Fibroblast of lung (primary cell): ENCODE measurements at regions not wholly inside any gene's neighbourhood (a gene's known extent, or its start where the extent isn't known, plus 50 kb on each side); places are given as distances from the start of the nearest gene placed in this dataset.

Experiments
- DNase-seq, 2 donors: peaks; one replicate each; pipeline versions ENCODE4 v3.0.0 to v3.0.0-alpha.2; 2010; ENCODE audit warnings: low read depth in 2 of 2
- H2AFZ ChIP-seq: 2 replicates; pipeline ENCODE4 v1.5.1; 2012; ENCODE audit warnings: low read length, control low read depth, inconsistent platforms
- H3K27ac ChIP-seq: 2 replicates; pipeline ENCODE4 v1.5.1; 2011; ENCODE audit warnings: low read length, control low read depth; ENCODE audit not compliant: insufficient read depth
- H3K27me3 ChIP-seq: 2 replicates; pipeline ENCODE4 v1.5.1; 2011; ENCODE audit warnings: mild to moderate bottlenecking, low read length; ENCODE audit not compliant: control insufficient read depth, insufficient read depth
- H3K36me3 ChIP-seq: 2 replicates; pipeline ENCODE4 v1.5.1; 2011; ENCODE audit warnings: low read length; ENCODE audit not compliant: control insufficient read depth, insufficient read depth
- H3K4me1 ChIP-seq: 2 replicates; pipeline ENCODE4 v1.5.1; 2011; ENCODE audit warnings: low read length; ENCODE audit not compliant: control insufficient read depth, insufficient read depth; ENCODE audit errors: extremely low read depth
- H3K4me2 ChIP-seq: 2 replicates; pipeline ENCODE4 v1.5.1; 2011; ENCODE audit warnings: low read length, control low read depth; ENCODE audit not compliant: insufficient read depth; ENCODE audit errors: extremely low read depth
- H3K4me3 ChIP-seq, 4 experiments: fragments of 200-600 bp in 1 of 4; sonication (generic) in 1 of 4; replicated peaks in 1 of 4; 2 replicates each; pipeline ENCODE4 v1.5.1; 2011 to 2016; ENCODE audit warnings: low read length in 4 of 4, low read depth in 3 of 4, mild to moderate bottlenecking in 3 of 4, control low read depth in 2 of 4, inconsistent platforms in 1 of 4, mixed read lengths in 1 of 4; ENCODE audit not compliant: insufficient read depth in 1 of 4; ENCODE audit errors: control extremely low read depth in 1 of 4
- H3K79me2 ChIP-seq: 2 replicates; pipeline ENCODE4 v1.5.1; 2012; ENCODE audit warnings: mild to moderate bottlenecking, low read length, inconsistent platforms; ENCODE audit not compliant: control insufficient read depth, insufficient read depth
- H3K9ac ChIP-seq: 2 replicates; pipeline ENCODE4 v1.5.1; 2011; ENCODE audit warnings: mild to moderate bottlenecking, low read length, control low read depth; ENCODE audit not compliant: insufficient read depth
- H3K9me3 ChIP-seq: 2 replicates; pipeline ENCODE4 v1.5.1; 2012; ENCODE audit warnings: low read depth, low read length; ENCODE audit not compliant: control insufficient read depth, insufficient read depth
- H4K20me1 ChIP-seq: 2 replicates; pipeline ENCODE4 v1.5.1; 2011; ENCODE audit warnings: low read length; ENCODE audit not compliant: control insufficient read depth, insufficient read depth; ENCODE audit errors: extremely low read depth
- EZH2 ChIP-seq: IDR thresholded peaks from 2 replicates; pipeline ENCODE4 v1.5.1; 2012; ENCODE audit warnings: low read length, control low read depth, mild to moderate bottlenecking; ENCODE audit errors: missing control alignments
- TF ChIP-seq, protein P1 (sequence below), 2 donors: IDR thresholded peaks in 1 of 2; conservative IDR thresholded peaks in 1 of 2; 1 replicate in 1 of 2; 2 replicates in 1 of 2; pipeline ENCODE4 v1.5.1; 2011 to 2012; ENCODE audit warnings: low read length in 2 of 2, control low read depth in 1 of 2, inconsistent platforms in 1 of 2, low read depth in 1 of 2, mild to moderate bottlenecking in 1 of 2

DNA sequence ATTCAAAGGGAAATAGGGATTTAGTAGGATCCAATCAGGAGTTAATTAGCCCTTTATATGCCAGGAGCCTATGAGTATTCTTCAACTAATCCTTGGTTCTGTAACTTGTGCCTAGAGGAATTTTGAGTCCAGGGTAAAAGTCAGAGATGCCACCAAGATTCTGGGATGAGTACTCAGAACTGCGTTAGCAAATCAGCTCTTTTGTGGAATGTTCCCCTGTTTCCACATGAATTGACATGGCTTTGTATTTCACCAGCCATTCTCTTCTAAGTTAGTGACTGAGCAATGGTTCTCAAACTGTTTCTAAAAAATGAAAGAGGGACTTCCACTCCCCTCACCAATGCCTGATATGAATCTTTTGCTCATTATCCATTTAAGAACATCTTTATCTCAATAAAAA lies 508.7 kb downstream of the SOX2 start:
- H4K20me1 ChIP-seq = no peaks in the 10 kb centered on the region

DNA sequence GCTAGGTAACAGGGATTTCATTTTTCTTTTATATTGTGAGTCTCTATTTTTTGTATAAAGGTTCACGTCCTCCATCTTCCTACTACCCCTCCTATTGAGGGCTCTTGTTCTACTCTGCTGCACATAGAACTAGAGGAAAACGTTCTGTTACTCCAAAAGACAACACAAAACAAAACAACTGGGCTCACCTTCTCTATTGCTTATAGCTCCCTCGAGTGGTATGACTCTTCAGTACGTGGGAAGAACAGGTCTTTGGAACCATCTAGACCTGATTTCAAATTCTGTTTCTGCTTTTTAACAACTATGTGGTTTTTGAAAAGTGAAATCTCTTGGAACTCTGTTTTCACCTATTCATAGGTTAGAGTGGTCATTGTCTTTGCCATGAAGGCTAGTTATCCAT lies 515.3 kb downstream of the SOX2 start:
- no peak for TF ChIP-seq EZH2
- TF ChIP-seq, protein P1, sequence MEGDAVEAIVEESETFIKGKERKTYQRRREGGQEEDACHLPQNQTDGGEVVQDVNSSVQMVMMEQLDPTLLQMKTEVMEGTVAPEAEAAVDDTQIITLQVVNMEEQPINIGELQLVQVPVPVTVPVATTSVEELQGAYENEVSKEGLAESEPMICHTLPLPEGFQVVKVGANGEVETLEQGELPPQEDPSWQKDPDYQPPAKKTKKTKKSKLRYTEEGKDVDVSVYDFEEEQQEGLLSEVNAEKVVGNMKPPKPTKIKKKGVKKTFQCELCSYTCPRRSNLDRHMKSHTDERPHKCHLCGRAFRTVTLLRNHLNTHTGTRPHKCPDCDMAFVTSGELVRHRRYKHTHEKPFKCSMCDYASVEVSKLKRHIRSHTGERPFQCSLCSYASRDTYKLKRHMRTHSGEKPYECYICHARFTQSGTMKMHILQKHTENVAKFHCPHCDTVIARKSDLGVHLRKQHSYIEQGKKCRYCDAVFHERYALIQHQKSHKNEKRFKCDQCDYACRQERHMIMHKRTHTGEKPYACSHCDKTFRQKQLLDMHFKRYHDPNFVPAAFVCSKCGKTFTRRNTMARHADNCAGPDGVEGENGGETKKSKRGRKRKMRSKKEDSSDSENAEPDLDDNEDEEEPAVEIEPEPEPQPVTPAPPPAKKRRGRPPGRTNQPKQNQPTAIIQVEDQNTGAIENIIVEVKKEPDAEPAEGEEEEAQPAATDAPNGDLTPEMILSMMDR (conservative IDR thresholded peaks at IDR 0.05 in 1 of 2, IDR thresholded peaks at IDR 0.05 in 1 of 2; ENCODE audit: low read depth in 1 of 2, low read length in 2 of 2) = no peak
- Histone ChIP-seq H3K9ac (no peak overlapping the region), H3K4me3 (no peak overlapping the region), H3K27ac (no peak overlapping the region), H3K79me2 (no peaks in the 10 kb centered on the region), H3K36me3 (no peaks in the 10 kb centered on the region), H3K27me3 (no peaks in the 10 kb centered on the region), H3K4me1 (no peaks in the 10 kb centered on the region), H3K9me3 (no peaks in the 10 kb centered on the region), H3K4me2 (no peak overlapping the region), H2AFZ (no peak overlapping the region), H4K20me1 (no peaks in the 10 kb centered on the region)
- no peak for DNase-seq

More for the DNA sequence above, 508.7 kb downstream of the SOX2 start:
- Histone ChIP-seq H3K4me2 (no peak overlapping the region), H3K79me2 (no peaks in the 10 kb centered on the region), H3K9me3 (no peaks in the 10 kb centered on the region), H3K27ac (no peak overlapping the region), H2AFZ (no peak overlapping the region), H3K36me3 (no peaks in the 10 kb centered on the region), H3K4me1 (no peaks in the 10 kb centered on the region), H3K9ac (no peak overlapping the region), H3K4me3 (no peak overlapping the region), H3K27me3 (no peaks in the 10 kb centered on the region)
- DNase-seq = no peak
- TF ChIP-seq, protein P1 (conservative IDR thresholded peaks at IDR 0.05 in 1 of 2, IDR thresholded peaks at IDR 0.05 in 1 of 2; ENCODE audit: low read depth in 1 of 2, low read length in 2 of 2) = no peak
- no peak for TF ChIP-seq EZH2

DNA sequence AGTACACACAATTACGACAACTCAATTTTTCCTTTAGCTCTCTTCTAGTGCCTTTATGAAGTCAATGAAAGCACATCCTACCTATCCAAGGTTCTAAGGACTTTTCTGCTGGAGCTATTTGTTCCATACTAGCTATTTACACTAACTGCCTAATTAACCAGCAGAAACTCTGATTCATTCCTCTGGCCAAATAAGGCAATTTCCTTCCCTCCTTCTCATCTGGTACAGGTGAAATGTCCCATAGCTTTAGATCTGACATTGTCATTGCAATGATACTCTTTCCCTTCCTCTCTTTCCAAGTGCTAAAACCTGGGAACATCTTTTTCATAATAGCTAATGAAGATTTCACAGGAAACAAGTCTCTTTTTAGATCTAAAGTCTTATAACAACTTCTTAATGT lies 521.7 kb downstream of the SOX2 start:
- Histone ChIP-seq H4K20me1 (no peaks in the 10 kb centered on the region), H3K4me1 (no peaks in the 10 kb centered on the region), H3K27ac (no peak overlapping the region), H3K9ac (no peak overlapping the region), H2AFZ (no peak overlapping the region), H3K79me2 (no peaks in the 10 kb centered on the region), H3K4me3 (no peak overlapping the region), H3K9me3 (no peaks in the 10 kb centered on the region), H3K27me3 (no peaks in the 10 kb centered on the region), H3K36me3 (no peaks in the 10 kb centered on the region), H3K4me2 (no peak overlapping the region)
- TF ChIP-seq, protein P1 (conservative IDR thresholded peaks at IDR 0.05 in 1 of 2, IDR thresholded peaks at IDR 0.05 in 1 of 2; ENCODE audit: low read depth in 1 of 2, low read length in 2 of 2) = no peak
- TF ChIP-seq EZH2 = no peak
- no peak for DNase-seq
